RKO (cell line): ENCODE measurements at regions not wholly inside any gene's neighbourhood (a gene's known extent, or its start where the extent isn't known, plus 50 kb on each side); places are given as distances from the start of the nearest gene placed in this dataset.

Experiments
- DNase-seq: peaks from one replicate; pipeline ENCODE4 v3.0.0-alpha.2; 2016; ENCODE audit warnings: low spot score

DNA sequence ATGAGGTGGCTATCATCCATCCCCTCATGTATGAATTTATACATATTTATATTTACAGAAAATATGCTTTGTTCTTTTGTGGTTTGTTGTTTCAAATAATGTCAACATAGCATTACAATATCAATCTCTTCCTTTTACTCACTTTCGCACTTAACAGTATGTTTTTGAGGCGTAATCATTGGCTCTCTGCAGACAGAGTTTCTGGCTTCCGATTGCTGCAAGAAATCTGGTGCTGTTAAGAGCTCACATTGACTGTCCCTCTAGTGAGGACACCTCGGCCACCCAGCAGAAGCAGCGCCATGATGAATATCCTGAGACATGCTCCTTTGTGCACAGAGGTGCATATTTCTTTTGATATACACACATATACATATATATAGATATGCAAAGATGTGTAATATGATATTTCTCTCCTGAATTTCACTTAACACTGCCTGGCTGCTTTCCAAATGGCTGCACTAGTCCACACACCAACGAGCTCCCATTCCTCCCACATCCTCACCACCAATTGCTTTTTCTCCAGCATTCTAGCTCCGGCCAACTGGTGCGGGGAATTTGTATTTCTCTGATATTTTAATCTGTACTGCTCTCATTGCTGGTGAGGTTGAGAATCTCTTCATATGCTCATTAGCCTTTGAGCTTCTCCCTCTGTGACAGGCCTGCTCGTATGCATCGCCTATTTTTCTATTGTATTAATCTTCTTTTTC is 248.4 kb downstream of the SIPA1L2 start:
- no peak for DNase-seq

DNA sequence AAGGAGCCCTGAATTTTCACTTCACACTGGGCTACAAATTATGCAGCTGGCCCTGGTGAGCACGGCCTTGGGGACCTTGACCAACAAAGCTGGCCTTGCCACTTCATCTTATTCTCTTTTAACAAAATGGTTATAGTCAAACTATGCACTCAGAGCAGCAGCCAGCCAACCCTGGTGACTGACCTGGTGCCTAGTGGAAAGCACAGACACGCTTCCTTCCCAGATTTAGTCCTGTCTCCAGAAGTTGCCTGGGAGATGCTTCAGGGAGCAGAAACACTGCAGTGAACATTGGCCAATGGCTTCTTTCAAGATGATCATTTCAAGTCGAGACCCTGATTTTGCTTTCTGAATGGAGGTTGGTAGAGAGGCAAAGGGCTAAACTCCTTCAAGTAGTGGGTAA is 249.3 kb downstream of the SIPA1L2 start:
- no peak for DNase-seq

DNA sequence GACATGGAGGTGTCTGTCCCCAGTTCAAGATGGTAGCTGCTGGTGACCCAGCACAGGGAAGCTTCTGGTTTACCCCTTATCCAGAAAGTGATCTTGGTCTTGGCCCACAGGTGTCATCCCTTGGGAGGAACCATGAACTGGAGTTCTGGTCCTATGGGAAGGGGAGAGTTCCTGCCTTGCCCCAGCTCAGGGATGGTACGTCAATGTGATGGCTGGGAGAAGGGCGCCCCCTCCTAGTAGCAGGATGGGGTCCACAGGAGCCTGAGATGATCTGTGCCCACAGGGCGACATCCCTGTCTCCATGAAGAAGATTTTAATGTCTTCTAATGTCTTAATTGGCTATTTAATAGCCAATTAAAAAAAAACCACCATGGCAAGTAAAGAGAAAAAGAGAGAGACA is 249.8 kb downstream of the SIPA1L2 start:
- DNase-seq, result no peak

DNA sequence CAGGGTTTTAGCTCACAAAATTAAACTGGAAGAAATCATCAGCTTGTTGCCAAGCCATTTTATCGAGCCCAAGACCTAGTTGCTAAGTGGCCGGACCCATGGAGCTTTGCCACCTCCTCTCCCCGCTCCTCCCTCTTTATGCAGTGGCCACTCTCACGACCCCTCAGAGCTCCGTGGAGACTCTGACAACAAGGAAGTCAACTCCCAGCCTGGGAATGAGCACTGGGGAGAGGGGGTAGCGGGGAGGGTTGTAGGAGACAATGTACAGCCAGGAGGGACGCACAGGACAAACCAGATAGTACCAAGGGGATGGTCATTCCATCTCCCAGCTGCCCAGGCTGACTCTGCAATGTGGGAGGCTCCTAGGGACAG is 250.9 kb downstream of the SIPA1L2 start:
- DNase-seq, result no peak

DNA sequence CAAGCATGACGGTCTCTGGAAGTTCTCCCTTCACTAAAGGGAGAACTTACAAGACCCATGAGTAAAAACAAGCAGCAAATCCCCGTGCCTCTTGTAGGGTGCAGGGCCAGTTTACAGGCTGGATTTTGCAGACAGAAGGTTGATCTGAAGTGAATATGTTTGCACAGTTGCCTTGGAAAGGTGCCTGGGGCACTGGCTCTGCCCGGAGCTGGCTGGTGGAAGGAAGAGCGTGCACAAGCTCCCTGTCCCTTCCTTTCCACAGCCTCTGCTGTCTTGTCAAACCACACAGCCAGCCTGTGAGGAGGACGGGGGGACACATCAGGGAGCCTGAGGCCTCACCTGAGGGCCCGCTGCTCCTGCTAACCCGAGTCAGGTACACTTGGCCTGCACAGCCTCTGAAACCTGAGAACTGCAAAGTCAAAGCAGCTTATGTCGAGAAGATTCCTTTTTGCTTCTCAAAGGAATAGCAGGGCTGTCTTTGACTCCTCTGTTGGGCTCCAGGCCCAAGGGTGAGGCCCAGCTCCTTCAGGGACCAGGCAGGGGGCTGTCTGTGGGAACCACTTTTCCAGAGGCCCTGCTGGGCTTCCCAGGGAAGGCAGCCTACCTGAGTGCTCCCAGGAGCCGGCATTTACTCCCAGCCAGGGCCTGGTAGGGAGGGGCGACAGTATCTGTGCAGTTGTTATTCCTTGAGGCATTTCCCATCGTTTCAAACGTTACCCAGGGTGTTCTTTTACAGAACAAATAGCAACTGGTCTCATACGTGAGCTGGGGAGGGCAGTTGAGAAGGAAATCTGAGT is 251.5 kb downstream of the SIPA1L2 start:
- DNase-seq, result no peak

DNA sequence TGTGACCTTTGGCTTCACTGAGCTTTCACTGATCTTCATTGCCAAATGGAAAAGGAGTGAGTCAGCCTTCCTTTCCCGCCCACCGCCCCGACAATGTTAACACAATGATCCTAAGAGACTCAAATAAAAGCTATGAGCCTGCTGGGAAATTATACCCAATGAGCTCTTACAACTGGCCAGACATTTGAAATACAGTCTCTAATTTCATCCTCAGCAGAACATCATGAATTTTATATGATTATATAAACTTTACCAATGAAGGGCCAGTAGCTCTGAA is 252.5 kb downstream of the SIPA1L2 start:
- no peak for DNase-seq

DNA sequence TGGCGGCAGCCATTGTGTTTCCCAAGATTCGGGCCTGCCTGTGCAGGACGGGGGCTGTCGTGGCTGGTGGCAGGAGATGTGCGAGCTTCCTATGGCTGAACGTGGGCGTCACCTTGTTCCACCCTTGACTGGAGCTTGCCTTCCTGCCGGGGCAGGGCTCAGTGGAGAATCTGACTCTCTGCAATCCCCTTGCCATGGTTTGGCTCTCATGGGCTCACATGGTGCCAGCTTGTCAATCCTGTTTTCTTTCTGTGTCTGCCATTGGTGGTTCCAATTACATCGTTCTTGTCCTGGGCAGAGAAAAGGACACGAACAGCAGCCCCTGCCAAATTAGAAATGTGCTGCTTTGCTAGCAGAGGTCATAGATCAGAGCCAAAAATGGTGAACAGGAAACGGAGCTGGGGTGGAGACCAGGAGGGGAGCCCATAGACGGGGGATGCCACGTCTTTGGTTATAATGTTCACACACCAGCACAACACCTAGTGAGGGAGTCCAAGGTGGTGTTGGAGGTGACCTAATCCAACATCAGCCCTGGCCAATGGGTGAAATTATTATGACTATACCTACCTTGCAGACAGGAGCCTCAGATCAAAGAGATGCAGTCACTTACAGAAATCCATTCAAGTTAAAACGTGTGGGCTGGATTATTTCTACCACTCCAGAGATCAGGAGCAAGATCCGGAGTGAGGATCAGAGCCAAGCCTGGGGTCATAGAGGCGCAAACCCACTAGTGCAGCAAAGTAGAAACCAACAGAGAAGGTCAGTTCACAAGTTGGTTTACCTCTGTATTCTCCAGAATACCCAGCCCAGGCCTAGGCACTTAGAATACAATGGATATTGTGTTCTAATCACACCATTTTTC is 253.1 kb downstream of the SIPA1L2 start:
- no peak for DNase-seq

DNA sequence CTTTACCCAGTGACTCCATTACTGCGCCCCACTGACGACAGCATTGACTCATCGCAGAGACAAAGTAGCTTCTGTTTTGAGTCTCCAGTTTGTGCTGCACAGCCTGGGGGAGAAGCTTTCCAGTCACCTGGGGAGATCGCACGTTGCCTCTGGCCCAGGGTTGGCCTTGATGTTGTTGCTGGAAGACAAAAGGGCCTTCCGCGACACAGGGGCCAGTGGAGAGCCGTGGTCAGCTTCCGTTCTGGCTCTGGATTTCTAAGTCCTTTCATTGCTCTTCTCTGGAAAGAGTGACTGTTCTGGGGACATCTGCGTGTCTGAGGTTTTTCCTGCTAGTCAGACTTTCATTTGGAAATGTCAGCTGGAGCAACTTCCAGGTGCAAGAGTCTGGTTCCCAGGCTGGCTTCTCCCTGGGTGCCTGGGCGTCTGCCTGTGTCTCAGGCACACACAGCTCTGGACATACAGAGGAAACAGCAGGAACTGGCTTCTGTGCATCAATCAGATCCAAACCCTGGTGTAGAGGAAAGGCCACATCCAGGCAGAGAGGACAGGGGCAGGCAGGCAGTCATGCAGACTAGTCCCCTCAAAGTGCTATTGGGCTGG is 257.0 kb downstream of the SIPA1L2 start:
- no peak for DNase-seq

DNA sequence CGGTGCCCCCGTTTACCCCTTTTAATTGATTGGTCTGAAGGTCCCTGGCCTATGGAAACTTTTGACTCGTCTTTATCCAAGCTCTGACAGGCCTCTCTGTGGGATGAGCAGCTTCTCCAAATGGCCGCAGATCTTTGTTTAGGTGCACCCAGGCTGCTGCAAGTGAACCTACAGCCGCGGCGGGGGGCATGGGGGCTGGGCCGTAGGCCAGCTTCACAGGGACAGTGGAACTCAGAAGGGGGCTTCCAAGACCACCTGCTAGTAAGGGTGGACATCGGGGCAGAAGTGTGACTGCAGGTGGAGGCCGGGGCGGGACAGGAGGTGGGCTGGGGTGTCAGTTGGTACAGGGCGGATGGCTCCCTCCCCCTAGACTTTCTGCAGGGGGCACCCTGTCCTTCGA is 257.5 kb downstream of the SIPA1L2 start:
- DNase-seq, result no peak

DNA sequence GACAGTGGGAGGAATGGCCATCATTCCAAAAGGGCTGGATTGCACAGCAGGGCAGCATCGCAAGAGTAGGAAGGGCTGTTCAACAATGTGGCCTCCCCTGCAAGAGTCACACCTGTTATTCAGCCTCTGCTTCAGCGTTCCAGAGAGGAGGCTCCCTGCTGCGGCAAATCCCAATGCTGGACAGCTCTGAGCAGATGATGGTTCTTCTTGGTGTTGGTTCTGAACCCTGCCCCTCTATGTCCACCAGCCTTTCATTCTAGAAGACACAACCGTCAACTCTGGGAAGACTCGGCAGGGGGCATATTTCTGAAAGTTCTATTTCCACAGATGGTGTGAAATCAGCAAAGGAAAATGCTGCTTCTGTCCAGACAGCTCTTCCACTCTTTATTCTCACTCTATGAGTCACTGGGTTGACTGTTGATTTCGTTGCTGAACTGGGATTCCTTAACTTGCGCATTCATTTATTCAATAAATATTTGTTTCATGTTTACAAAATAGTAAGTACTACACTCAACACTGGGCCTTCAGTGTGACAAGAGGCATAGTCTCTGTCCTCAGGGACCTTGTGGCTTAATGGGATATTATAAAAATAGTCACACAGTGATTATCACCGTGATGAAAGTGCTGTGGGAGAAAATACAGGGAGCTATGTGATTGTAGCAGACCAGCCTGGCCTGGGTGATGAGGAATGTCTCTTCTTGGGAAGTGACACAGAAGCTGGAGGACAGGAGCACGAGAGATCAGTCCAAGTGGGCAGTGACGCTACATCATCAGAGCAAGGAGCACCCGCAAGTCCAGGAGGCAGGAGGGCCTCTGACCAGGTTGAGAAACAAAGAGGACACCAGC is 260.3 kb downstream of the SIPA1L2 start:
- no peak for DNase-seq

DNA sequence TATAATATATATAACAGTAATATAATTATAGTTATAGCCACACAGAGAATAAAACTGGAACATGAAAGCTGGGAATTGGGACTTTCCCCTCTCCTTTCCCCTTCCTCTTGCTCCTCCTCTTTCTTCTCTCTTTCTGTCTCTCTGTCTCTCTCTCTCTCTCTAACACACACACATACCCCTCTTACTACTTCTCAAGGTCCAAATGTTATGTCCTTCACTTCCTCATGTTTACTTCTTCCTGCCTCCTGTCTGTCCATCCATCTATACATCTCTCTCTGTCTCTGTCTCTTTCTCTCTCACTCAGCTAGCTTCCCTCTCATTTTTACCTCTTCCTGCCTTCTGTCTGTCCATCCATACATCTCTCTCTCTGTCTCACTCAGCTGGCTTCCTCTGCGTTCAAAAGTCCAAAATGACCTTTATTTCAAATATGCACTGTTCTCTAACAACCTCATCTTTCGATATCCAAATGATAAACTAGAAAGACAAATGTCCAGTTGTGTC is 261.1 kb downstream of the SIPA1L2 start:
- DNase-seq, result no peak

DNA sequence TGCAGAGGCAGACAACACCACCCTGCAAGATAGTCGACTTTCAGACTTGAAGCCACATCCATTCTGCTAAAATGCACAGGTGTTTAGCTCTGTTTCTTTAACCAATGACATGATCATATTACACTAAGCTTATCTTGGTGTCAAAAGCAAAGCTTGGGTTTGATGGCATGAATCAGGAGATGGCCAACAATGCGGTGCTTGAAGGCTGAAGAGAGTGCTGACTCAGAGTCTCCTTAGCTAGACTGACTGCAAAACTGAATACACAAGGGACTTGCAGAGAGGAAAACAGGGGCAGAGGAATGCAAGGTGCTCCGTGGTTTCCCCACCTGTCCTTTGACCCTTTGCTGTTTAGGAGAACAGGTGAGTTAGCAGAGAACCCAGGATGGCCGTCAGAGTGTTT is 262.6 kb downstream of the SIPA1L2 start:
- DNase-seq, result no peak

DNA sequence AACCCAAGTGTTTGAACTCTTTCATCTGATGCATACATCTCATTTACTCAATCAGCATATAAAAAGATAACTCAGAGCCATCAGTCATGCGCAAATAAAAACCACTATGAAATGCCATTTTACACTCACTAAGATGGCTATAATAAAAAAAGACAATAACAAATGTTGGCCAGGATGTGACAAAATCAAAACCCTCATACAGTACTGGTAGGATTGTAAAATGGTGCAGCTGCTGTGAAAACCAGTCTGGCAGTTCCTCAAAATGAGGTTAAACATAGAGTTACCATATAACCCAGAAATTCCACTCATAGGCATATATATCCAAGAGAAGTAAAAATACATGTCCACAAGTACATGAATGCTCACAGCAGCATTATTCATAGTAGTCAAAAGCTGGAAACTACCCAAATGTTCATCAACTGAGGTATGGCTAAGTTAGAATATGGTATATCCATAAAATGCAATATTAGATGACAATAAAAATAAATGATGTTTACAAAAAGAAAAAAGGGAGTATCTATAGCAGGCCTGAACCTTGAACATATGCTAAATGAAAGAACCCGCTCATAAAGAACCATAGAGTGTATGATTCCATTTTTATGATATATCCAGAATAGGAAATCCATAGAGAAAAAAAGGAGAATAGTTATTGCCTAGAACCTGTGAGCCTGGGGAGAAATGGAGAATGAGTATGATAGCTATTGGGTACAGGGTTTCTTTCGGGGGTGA is 265.1 kb downstream of the SIPA1L2 start:
- no peak for DNase-seq

DNA sequence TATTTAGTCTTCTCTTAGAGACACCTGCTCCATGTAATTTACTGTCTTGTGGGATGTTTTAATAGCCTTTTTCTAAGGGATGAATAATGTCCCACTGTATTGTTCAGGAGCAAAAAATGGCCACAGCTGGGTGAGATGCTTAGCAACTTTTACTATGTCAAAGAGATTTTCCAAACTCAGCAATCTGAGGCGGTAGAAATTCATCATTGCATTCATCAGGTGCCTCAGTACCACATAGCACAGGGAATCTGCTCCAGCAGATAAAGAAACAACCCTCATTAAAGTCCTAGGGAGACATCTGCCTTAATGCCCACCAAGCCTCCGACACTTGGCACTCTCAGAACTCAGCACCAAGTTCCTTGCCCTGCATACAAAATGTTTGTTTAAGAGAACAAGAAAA is 266.9 kb downstream of the SIPA1L2 start:
- no peak for DNase-seq

DNA sequence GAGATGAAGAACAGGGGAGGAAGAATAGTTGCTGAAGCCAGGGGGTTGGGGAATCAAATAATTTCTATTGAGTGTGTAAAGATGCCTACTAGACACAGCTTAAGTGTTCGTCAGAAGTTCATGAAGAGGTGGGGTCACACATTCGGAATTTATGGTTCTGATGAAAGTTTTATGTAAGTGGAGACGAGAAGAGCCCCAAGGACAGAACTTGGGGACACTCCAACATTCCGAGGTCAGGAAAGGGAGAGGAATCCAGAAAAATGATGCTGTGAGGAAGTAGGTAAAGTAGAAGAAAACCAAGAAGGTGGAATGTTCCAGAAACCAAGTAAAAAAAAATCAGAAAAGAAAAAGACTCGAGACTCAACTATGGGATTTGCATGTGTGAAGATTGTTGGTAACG is 272.5 kb downstream of the SIPA1L2 start:
- DNase-seq, result no peak

DNA sequence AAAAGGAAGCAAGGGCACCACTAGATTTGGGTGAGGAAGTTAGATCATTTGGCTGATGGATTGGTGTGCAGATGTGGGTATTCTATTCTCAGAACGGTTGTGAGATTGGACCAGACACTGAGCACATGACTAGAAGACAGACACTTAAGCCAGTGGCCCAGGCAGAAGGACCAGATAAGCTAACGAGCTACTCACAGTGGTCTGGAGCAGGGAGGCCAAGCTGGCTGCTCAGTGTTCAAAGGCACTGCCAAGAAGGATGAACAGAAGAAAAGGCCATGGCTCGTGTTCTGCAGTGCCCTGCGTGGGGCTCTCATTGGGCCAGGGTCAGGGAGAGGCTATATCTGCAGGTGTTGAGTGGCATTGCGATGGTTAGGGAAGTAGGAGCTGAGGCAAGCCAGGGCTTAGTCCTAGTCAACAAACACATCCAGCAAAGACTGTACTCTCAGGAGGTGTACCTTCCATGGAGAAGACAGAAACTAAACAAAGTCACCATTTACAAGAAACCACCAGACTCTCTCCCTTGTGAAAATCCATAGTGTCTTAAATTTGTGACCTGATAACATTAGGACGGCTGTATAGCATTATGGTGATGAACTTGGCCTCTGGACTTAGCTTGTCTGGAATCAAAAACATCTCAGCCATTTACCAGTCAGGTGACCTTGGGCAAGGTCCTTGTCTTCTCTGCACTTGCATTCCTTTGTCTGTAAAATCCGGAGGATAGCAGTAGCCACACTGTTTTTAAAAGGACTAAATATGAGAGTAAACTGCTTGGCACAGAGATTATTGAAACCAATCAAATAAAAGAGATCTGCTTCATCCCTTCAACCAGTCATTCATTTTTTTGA is 274.5 kb downstream of the SIPA1L2 start:
- DNase-seq, result no peak

DNA sequence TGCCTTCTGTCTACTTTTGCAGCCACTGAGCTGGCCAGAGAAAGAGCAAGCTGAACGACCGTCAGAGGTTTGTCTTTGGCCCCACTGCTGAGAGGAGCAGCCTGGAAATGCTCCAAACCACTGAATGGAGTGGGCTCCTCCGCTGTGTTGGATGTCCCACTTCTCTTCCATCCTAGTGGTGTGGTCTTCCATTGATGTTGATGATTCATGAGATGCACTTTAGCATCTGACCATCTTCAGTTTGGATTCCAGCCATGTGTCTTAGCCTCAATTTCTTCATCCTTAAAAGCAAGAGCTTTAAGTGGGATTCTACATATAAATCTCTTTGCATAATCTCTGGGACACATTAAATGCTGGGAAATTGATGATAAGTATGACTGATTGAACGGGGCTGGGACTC is 276.9 kb downstream of the SIPA1L2 start:
- DNase-seq, result no peak

DNA sequence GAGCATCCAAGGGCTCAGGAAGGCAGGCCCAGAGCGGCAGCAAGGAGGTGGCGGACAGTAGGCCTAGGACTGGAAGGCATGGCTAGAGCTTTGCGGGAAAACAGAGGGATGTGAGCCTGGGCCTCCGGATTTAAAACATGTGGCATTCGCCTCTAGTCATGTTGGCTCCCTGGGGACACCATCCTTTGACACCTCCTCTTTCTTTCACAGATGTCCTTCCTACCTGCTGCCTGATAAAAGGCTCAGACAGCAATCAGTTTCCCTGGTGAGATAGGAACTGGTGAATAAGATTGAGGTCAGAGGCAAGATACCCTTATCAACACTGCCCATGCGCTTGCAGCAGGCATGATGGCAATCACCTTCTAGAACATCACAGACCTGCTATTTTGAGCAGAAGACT is 277.6 kb downstream of the SIPA1L2 start:
- no peak for DNase-seq

DNA sequence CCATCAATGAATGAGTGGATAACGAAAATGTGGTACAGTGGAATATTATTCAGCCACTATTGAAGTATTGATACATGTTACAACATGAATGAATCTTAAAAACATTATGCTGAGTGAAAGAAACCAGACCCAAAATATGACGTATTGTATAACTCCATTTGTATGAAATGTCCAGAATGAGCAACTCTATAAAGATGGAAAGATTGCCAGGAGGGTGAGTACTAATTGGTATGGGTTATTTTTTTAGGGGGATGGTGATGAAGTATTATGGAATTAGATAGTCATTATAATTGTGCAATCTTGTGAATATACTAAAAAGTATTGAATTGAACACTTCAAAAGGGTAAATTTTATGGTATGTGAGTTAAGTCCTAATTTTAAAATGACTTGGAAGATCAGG is 278.6 kb downstream of the SIPA1L2 start:
- DNase-seq, result no peak

DNA sequence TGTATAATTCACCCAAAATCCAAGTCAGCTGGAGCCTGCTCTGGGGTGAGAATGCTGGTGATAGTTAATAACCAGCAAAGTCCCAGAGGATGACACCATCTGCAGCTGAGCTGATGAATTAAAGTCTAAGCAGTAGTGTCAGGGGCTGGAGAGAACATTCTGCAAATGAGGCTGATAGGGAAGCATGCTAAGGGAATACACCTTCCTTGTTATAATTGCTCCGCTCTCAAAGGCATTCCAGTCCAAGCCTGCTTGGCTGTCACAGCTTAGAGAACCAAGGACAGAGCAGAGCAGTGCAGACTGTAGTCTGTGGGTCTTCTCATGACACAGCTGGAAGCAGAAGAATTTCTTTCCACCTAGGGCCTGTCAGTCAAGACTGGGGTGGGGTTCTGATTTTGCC is 283.1 kb downstream of the SIPA1L2 start:
- DNase-seq, result no peak
